Stimulated activated CD8-positive, alpha-beta memory T cell treated with anti-CD3 and anti-CD28 coated beads, Interleukin-12 subunit alpha, Interleukin-12 subunit beta, amount 100 ng/mL, for 4 hours (primary cell): ENCODE measurements at regions not wholly inside any gene's neighbourhood (a gene's known extent, or its start where the extent isn't known, plus 50 kb on each side); places are given as distances from the start of the nearest gene placed in this dataset.
"Not testable (repeated sequence)": the region's sequence is repeated elsewhere in the genome, so short reads cannot be mapped to it uniquely, and the experiment has no call there.

Experiments
- DNase-seq: peaks from one replicate; pipeline ENCODE4 v3.0.0-alpha.2; 2020; ENCODE audit warnings: low read depth

GRCh38 chr7:68918621-68919020 is 679.7 kb upstream of the AUTS2 start:
- no peak for DNase-seq

GRCh38 chr7:68922850-68923249 is 675.4 kb upstream of the AUTS2 start:
- DNase-seq: no peak

GRCh38 chr7:68925241-68925640 is 673.0 kb upstream of the AUTS2 start:
- no peak for DNase-seq

GRCh38 chr7:68929781-68930261 is 668.5 kb upstream of the AUTS2 start:
- DNase-seq: no peak

- no peak for DNase-seq
These were observed 661.7 kb upstream of the AUTS2 start for GRCh38 chr7:68936471-68937035.

- DNase-seq: no peak
These were observed 660.1 kb upstream of the AUTS2 start for GRCh38 chr7:68938151-68938550.

- DNase-seq: no peak
These were observed 654.5 kb upstream of the AUTS2 start for GRCh38 chr7:68943786-68944185.

GRCh38 chr7:68955656-68956055 is 642.6 kb upstream of the AUTS2 start:
- DNase-seq: no peak

- no peak for DNase-seq
These were observed 639.7 kb upstream of the AUTS2 start for GRCh38 chr7:68958571-68958970.

- DNase-seq: no peak
These were observed 634.7 kb upstream of the AUTS2 start for GRCh38 chr7:68963552-68963951.

- no peak for DNase-seq
These were observed 634.2 kb upstream of the AUTS2 start for GRCh38 chr7:68964060-68964459.

- DNase-seq: no peak
These were observed 632.9 kb upstream of the AUTS2 start for GRCh38 chr7:68965351-68965750.

GRCh38 chr7:68967598-68967997 is 630.7 kb upstream of the AUTS2 start:
- DNase-seq: no peak

GRCh38 chr7:68969571-68969970 is 628.7 kb upstream of the AUTS2 start:
- DNase-seq: no peak

GRCh38 chr7:68971634-68972340 is 626.5 kb upstream of the AUTS2 start:
- no peak for DNase-seq

GRCh38 chr7:68977385-68978055 is 620.8 kb upstream of the AUTS2 start:
- DNase-seq: no peak

- DNase-seq: no peak
These were observed 619.6 kb upstream of the AUTS2 start for GRCh38 chr7:68978710-68979109.

- DNase-seq: no peak
These were observed 618.3 kb upstream of the AUTS2 start for GRCh38 chr7:68980011-68980410.

- DNase-seq: not testable (repeated sequence)
These were observed 617.8 kb upstream of the AUTS2 start for GRCh38 chr7:68980432-68980831.

GRCh38 chr7:68984306-68984705 is 614.0 kb upstream of the AUTS2 start:
- DNase-seq: no peak

GRCh38 chr7:68994841-68995240 is 603.4 kb upstream of the AUTS2 start:
- no peak for DNase-seq

GRCh38 chr7:68998136-68998535 is 600.1 kb upstream of the AUTS2 start:
- DNase-seq: no peak

GRCh38 chr7:69002416-69002815 is 595.9 kb upstream of the AUTS2 start:
- no peak for DNase-seq
